Progenitor cell of endocrine pancreas (in vitro differentiated cells): ENCODE measurements at regions not wholly inside any gene's neighbourhood (a gene's known extent, or its start where the extent isn't known, plus 50 kb on each side); places are given as distances from the start of the nearest gene placed in this dataset.

Experiments
- DNase-seq: peaks from one replicate; pipeline ENCODE4 v3.0.0; 2021; ENCODE audit warnings: low spot score; ENCODE audit not compliant: unreplicated experiment
- H3K27ac Mint-ChIP-seq: 2 replicates; pipeline ENCODE4 v1.8.0; 2021; ENCODE audit warnings: mild to moderate bottlenecking, moderate library complexity, mixed read lengths
- H3K27me3 Mint-ChIP-seq: 2 replicates; pipeline ENCODE4 v1.8.0; 2021; ENCODE audit warnings: mixed read lengths
- H3K36me3 Mint-ChIP-seq: 2 replicates; pipeline ENCODE4 v1.8.0; 2022; ENCODE audit warnings: mixed read lengths; ENCODE audit not compliant: insufficient read depth
- H3K4me1 Mint-ChIP-seq: 2 replicates; pipeline ENCODE4 v1.8.0; 2021; ENCODE audit warnings: low read depth, mixed read lengths
- H3K4me3 Mint-ChIP-seq: 2 replicates; pipeline ENCODE4 v1.8.0; 2021; ENCODE audit warnings: low read depth, mild to moderate bottlenecking, moderate library complexity, mixed read lengths
- H3K9me3 Mint-ChIP-seq: 2 replicates; pipeline ENCODE4 v1.8.0; 2021; ENCODE audit warnings: low read depth, mixed read lengths
- CTCF ChIP-seq: fragments of 200-600 bp; sonication (generic); IDR thresholded peaks from one replicate; pipeline ENCODE4 v1.5.0; 2021; ENCODE audit warnings: antibody characterized with exemption, mild to moderate bottlenecking; ENCODE audit not compliant: unreplicated experiment

- no peak overlapping the region for H3K4me3 Mint-ChIP-seq
- H3K27ac Mint-ChIP-seq, result no peak overlapping the region
- no peaks in the 10 kb centered on the region for H3K4me1 Mint-ChIP-seq
- peaks cover 8% of the 10 kb centered on the region for H3K9me3 Mint-ChIP-seq
- TF ChIP-seq CTCF, result no peak
- H3K27me3 Mint-ChIP-seq, result no peaks in the 10 kb centered on the region
- no peak for DNase-seq
- no peaks in the 10 kb centered on the region for H3K36me3 Mint-ChIP-seq
Observed at GRCh38 chr6:120511712-120512111, 822.6 kb downstream of the TBC1D32 start.

DNA sequence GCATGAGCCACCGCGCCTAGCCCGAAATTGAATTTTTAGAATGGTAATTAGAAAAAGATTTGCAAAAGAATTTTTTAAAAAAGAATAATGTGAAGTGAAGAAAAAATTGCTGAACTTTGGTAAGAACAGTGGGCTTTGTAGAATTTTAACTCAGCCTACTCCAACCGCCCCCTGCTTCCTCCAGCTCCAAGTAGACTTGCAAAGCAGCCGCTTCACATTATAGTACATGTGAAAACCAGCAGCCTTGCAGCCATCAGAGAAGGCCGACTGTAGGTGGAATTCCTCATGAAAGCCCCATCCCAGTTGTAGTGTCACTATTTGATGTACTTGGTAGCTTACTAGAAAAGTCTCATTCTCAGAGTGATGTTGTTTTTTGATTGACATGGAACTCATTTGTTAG, 835.6 kb downstream of the TBC1D32 start:
- no peaks in the 10 kb centered on the region for H3K27me3 Mint-ChIP-seq
- no peak overlapping the region for H3K4me3 Mint-ChIP-seq
- no peaks in the 10 kb centered on the region for H3K36me3 Mint-ChIP-seq
- TF ChIP-seq CTCF, result no peak
- no peaks in the 10 kb centered on the region for H3K4me1 Mint-ChIP-seq
- no peak for DNase-seq
- no peak overlapping the region for H3K27ac Mint-ChIP-seq
- no peaks in the 10 kb centered on the region for H3K9me3 Mint-ChIP-seq

- DNase-seq, result no peak
- Mint-ChIP-seq H3K9me3 (no peaks in the 10 kb centered on the region), H3K4me3 (no peak overlapping the region), H3K4me1 (no peaks in the 10 kb centered on the region), H3K27ac (no peak overlapping the region), H3K27me3 (no peaks in the 10 kb centered on the region), H3K36me3 (no peaks in the 10 kb centered on the region)
- TF ChIP-seq CTCF, result no peak
Observed at GRCh38 chr6:120496661-120497060, 837.6 kb downstream of the TBC1D32 start.

GRCh38 chr6:120493505-120493904, 840.8 kb downstream of the TBC1D32 start:
- Mint-ChIP-seq H3K27me3 (no peaks in the 10 kb centered on the region), H3K27ac (no peak overlapping the region), H3K36me3 (no peaks in the 10 kb centered on the region), H3K4me1 (no peaks in the 10 kb centered on the region), H3K9me3 (no peaks in the 10 kb centered on the region), H3K4me3 (no peak overlapping the region)
- TF ChIP-seq CTCF, result no peak
- no peak for DNase-seq

GRCh38 chr6:120489941-120490340, 844.3 kb downstream of the TBC1D32 start:
- H3K9me3 Mint-ChIP-seq, result no peaks in the 10 kb centered on the region
- no peak for DNase-seq
- no peak overlapping the region for H3K27ac Mint-ChIP-seq
- H3K4me1 Mint-ChIP-seq, result no peaks in the 10 kb centered on the region
- no peak overlapping the region for H3K4me3 Mint-ChIP-seq
- no peaks in the 10 kb centered on the region for H3K27me3 Mint-ChIP-seq
- H3K36me3 Mint-ChIP-seq, result no peaks in the 10 kb centered on the region
- TF ChIP-seq CTCF, result no peak
